ENCODE measurements at regions not wholly inside any gene's neighbourhood (a gene's known extent, or its start where the extent isn't known, plus 50 kb on each side); places are given as distances from the start of the nearest gene placed in this dataset.

GRCh38 chr3:76551739-76552138 is 488.2 kb upstream of the ROBO2 start:
- Histone ChIP-seq H3K4me3 (ENCODE audit: low read depth in 2 of 2, low read length in 1 of 2) (no peak overlapping the region), H3K4me2 (no peak overlapping the region), H3K9me2 (no peaks in the 10 kb centered on the region), H2AFZ (ENCODE audit: low read depth) (no peak overlapping the region), H3K4me1 (ENCODE audit: control insufficient read depth in 1 of 2, insufficient read depth in 2 of 2, low read depth in 1 of 2, low read length in 1 of 2) (peaks cover 0 to 8% of the 10 kb centered on the region in 2 experiments; a peak in 2 of 4 replicates), H3K9ac (no peak overlapping the region), H3K36me3 (replicated peaks in 1 of 2; ENCODE audit: control insufficient read depth in 1 of 2, insufficient read depth in 2 of 2, low read length in 1 of 2) (no peaks in the 10 kb centered on the region), H3K9me3 (no peaks in the 10 kb centered on the region), H3K79me2 (ENCODE audit: insufficient read depth) (no peaks in the 10 kb centered on the region), H3K27me3 (ENCODE audit: insufficient read depth) (no peaks in the 10 kb centered on the region), H4K20me1 (ENCODE audit: insufficient read depth) (no peaks in the 10 kb centered on the region), H3K27ac (ENCODE audit: low read depth in 2 of 2, low read length in 1 of 2) (no peak overlapping the region), H3F3A (replicated peaks; ENCODE audit: insufficient read depth) (no peaks in the 10 kb centered on the region)
- ChIA-PET CTCF (interaction anchor here (1.2 to 1.8 kb wide), 2 partner anchors 18 to 32 kb away, joined by 3 to 5 read pairs; no protein-coding TSS in a partner anchor), POLR2A (no interaction called here)
- no peak for DNase-seq
- no peak for TF ChIP-seq FOSL2 (IDR thresholded peaks at IDR 0.05; ENCODE audit: borderline replicate concordance, low read depth)
- no peak for TF ChIP-seq TCF12 (IDR thresholded peaks at IDR 0.05)
- no peak for TF ChIP-seq JUND (IDR thresholded peaks at IDR 0.05)
- TF ChIP-seq RXRA (IDR thresholded peaks at IDR 0.05; ENCODE audit: borderline replicate concordance, low read depth) = no peak
- TF ChIP-seq ZBTB33 (IDR thresholded peaks at IDR 0.05; ENCODE audit: borderline replicate concordance, low read depth) = no peak
- TF ChIP-seq TEAD4 (IDR thresholded peaks at IDR 0.05; ENCODE audit: borderline replicate concordance, insufficient read depth) = no peak
- TF ChIP-seq YY1 (IDR thresholded peaks at IDR 0.05; ENCODE audit: low read depth) = no peak
- no peak for TF ChIP-seq NFIC (IDR thresholded peaks at IDR 0.05; ENCODE audit: borderline replicate concordance)
- no peak for TF ChIP-seq CHD2 (IDR thresholded peaks at IDR 0.05; ENCODE audit: low read length, partially characterized antibody)
- 75% methylated on average over 4 of the region's 5 CpGs for WGBS (ENCODE audit: low lambda C conversion rate)

GRCh38 chr3:76552653-76553052 is 487.2 kb upstream of the ROBO2 start:
- H3K4me1 ChIP-seq (ENCODE audit: control insufficient read depth in 1 of 2, insufficient read depth in 2 of 2, low read depth in 1 of 2, low read length in 1 of 2) = peaks cover 0 to 2% of the 10 kb centered on the region in 2 experiments; a peak in 2 of 4 replicates
- no peaks in the 10 kb centered on the region for H4K20me1 ChIP-seq (ENCODE audit: insufficient read depth)
- no peak overlapping the region for H2AFZ ChIP-seq (ENCODE audit: low read depth)
- no peaks in the 10 kb centered on the region for H3K9me3 ChIP-seq
- POLR2A ChIA-PET = no interaction called here
- H3K27ac ChIP-seq (ENCODE audit: low read depth in 2 of 2, low read length in 1 of 2) = no peak overlapping the region
- H3K79me2 ChIP-seq (ENCODE audit: insufficient read depth) = no peaks in the 10 kb centered on the region
- no peak overlapping the region for H3K9ac ChIP-seq
- H3K36me3 ChIP-seq (replicated peaks in 1 of 2; ENCODE audit: control insufficient read depth in 1 of 2, insufficient read depth in 2 of 2, low read length in 1 of 2) = no peaks in the 10 kb centered on the region
- no peak for DNase-seq
- no peaks in the 10 kb centered on the region for H3K27me3 ChIP-seq (ENCODE audit: insufficient read depth)
- TF ChIP-seq POLR2AphosphoS5 (IDR thresholded peaks at IDR 0.05; ENCODE audit: low read depth, low read length) = no peak
- no peak for TF ChIP-seq FOXM1 (IDR thresholded peaks at IDR 0.05; ENCODE audit: low read depth)
- no peak for TF ChIP-seq NRF1 (IDR thresholded peaks at IDR 0.05; ENCODE audit: low read depth, low read length)
- no peak for TF ChIP-seq GABPA (IDR thresholded peaks at IDR 0.05; ENCODE audit: low read depth)
- TF ChIP-seq PBX3 (IDR thresholded peaks at IDR 0.05) = no peak
- TF ChIP-seq RCOR1 (IDR thresholded peaks at IDR 0.05; ENCODE audit: low read length) = no peak
- TF ChIP-seq FOSL2 (IDR thresholded peaks at IDR 0.05; ENCODE audit: borderline replicate concordance, low read depth) = no peak
- TF ChIP-seq GATA2 (CRISPR knock-in tag; IDR thresholded peaks at IDR 0.05) = no peak
- TF ChIP-seq EP300 (IDR thresholded peaks at IDR 0.05; ENCODE audit: borderline replicate concordance in 1 of 2, low read depth in 1 of 2, low read length in 1 of 2) = no peak
- TF ChIP-seq TCF12 (IDR thresholded peaks at IDR 0.05) = no peak
- TF ChIP-seq FOXJ3 (CRISPR knock-in tag; IDR thresholded peaks at IDR 0.05) = no peak
- no peak for TF ChIP-seq ELF1 (IDR thresholded peaks at IDR 0.05)
- TF ChIP-seq TEAD4 (IDR thresholded peaks at IDR 0.05; ENCODE audit: borderline replicate concordance, insufficient read depth) = no peak
- no peak for TF ChIP-seq RFX5 (IDR thresholded peaks at IDR 0.05; ENCODE audit: low read length)
- no peaks in the 10 kb centered on the region for H3F3A ChIP-seq (replicated peaks; ENCODE audit: insufficient read depth)
- H3K4me3 ChIP-seq (ENCODE audit: low read depth in 2 of 2, low read length in 1 of 2) = no peak overlapping the region
- WGBS (ENCODE audit: low lambda C conversion rate) = 44% methylated on average over 2 of the region's 2 CpGs
- CTCF ChIA-PET = interaction anchor here (1.2 kb wide), 2 partner anchors 33 to 149 kb away, joined by 3 read pairs; no protein-coding TSS in a partner anchor
- no peak overlapping the region for H3K4me2 ChIP-seq
- H3K9me2 ChIP-seq = no peaks in the 10 kb centered on the region
